IPS-20b (cell line): ENCODE measurements at regions not wholly inside any gene's neighbourhood (a gene's known extent, or its start where the extent isn't known, plus 50 kb on each side); places are given as distances from the start of the nearest gene placed in this dataset.

ENCODE experiments used
- H3K27ac ChIP-seq: one replicate; pipeline ENCODE4 v1.5.1; 2013; ENCODE audit warnings: low read length
- H3K27me3 ChIP-seq: 2 replicates; pipeline ENCODE4 v1.6.1; 2013; ENCODE audit warnings: mild to moderate bottlenecking, low read length, inconsistent platforms; ENCODE audit not compliant: insufficient read depth
- H3K36me3 ChIP-seq: 2 replicates; pipeline ENCODE4 v1.6.1; 2013; ENCODE audit warnings: low read depth, mild to moderate bottlenecking, inconsistent platforms, low read length, moderate library complexity; ENCODE audit not compliant: insufficient read depth
- H3K4me1 ChIP-seq: 2 replicates; pipeline ENCODE4 v1.6.1; 2013; ENCODE audit warnings: mild to moderate bottlenecking, control low read depth, inconsistent platforms, low read length, moderate library complexity; ENCODE audit not compliant: insufficient read depth
- H3K4me3 ChIP-seq: 2 replicates; pipeline ENCODE4 v1.5.1; 2013; ENCODE audit warnings: mild to moderate bottlenecking, low read length, inconsistent platforms
- H3K9ac ChIP-seq: 2 replicates; pipeline ENCODE4 v1.6.1; 2013; ENCODE audit warnings: low read depth, mild to moderate bottlenecking, inconsistent platforms, low read length, moderate library complexity
- H3K9me3 ChIP-seq: 2 replicates; pipeline ENCODE4 v1.6.1; 2013; ENCODE audit warnings: mild to moderate bottlenecking, low read depth, low read length, inconsistent platforms; ENCODE audit not compliant: insufficient read depth

DNA sequence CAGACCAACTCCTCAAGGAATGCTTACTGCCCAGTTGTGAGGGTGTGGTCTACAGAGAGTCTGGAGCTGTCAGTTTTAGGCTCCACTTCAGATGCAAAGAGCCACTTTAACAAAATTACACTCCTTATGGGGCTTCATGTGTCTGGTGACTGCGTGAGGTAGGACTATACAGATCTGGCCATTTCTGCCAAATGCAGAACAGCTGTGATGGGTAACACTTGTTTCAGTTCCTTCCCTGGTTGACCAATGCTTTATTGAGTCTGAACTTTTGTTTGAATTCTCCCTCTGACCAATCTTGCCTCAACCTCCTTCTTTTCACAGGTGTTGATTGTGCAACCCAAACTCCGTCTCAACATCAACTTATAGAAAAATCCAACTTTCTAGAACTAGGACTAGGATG is 181.2 kb downstream of the OMA1 start:
- Histone ChIP-seq H3K36me3 (no peaks in the 10 kb centered on the region), H3K27me3 (no peaks in the 10 kb centered on the region), H3K27ac (no peak overlapping the region), H3K4me1 (peaks cover 4% of the 10 kb centered on the region; the same call in 1 of the 2 replicates), H3K9me3 (no peaks in the 10 kb centered on the region), H3K9ac (no peak overlapping the region), H3K4me3 (no peak overlapping the region)

DNA sequence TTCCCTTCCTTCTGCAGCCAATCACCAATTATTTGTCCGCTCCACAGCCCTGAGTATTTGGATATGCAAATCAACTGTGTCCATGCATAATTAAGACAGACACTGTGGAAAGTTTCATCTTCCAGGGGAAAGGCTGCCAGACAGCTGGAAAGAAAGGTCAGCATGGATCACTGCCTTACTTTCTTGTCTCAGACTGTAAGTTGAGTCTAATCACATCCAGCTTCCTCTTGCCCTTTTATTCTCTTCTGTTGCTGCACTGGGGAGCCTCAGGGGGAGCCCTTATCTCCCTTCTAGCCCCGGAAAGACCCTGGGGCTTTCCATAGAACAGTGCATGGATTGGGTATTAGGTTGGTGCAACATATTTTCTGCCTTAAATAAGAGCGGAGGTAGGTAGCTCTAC is 182.9 kb downstream of the OMA1 start:
- Histone ChIP-seq H3K36me3 (no peaks in the 10 kb centered on the region), H3K27me3 (no peaks in the 10 kb centered on the region), H3K4me1 (peaks cover 4% of the 10 kb centered on the region; the same call in 1 of the 2 replicates), H3K9ac (no peak overlapping the region), H3K27ac (no peak overlapping the region), H3K4me3 (no peak overlapping the region), H3K9me3 (no peaks in the 10 kb centered on the region)

DNA sequence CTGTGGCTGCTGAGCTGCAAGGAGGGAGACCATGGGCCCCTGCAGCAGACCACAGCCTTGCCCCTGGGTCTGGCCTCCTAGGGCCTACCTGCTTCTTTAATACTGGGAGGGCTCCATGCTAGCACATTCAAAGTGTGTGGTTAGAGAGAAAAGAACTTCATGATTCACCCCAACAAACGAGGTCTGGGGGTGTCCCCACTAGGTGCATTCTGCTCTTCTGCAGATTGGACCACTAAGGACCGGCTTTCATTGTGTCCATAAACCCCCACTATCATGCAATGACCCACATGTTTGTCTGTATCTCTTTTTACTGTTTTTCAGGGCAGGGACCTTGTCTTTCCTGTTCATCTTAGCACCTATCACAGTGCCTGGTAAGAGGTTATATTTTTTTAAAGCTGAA is 185.4 kb downstream of the OMA1 start:
- Histone ChIP-seq H3K36me3 (no peaks in the 10 kb centered on the region), H3K27me3 (no peaks in the 10 kb centered on the region), H3K9me3 (no peaks in the 10 kb centered on the region), H3K9ac (no peak overlapping the region), H3K4me1 (peaks cover 8% of the 10 kb centered on the region; the same call in 1 of the 2 replicates), H3K4me3 (no peak overlapping the region), H3K27ac (no peak overlapping the region)

DNA sequence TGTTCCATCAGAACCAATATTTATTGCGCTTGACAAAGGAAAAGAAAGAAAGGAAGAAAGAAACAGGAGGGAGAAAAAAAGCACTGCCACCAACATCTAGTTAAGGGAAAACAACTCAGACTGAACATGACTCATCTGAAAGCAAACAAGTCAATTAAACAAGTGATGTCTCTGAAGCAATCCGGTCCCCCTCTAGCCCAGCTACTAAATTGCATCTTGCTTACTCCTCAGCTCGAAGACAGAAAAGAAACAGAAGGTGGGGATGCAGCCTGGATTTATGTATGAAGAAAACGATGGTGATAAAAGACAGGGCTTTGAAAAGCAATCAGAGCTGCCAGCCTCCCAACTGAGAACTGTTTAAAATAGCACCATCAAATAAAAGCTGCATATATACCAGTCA is 188.2 kb downstream of the OMA1 start:
- Histone ChIP-seq H3K27me3 (no peaks in the 10 kb centered on the region), H3K27ac (no peak overlapping the region), H3K9me3 (no peaks in the 10 kb centered on the region), H3K4me3 (no peak overlapping the region), H3K4me1 (peaks cover 6% of the 10 kb centered on the region; the same call in 1 of the 2 replicates), H3K36me3 (no peaks in the 10 kb centered on the region), H3K9ac (no peak overlapping the region)

DNA sequence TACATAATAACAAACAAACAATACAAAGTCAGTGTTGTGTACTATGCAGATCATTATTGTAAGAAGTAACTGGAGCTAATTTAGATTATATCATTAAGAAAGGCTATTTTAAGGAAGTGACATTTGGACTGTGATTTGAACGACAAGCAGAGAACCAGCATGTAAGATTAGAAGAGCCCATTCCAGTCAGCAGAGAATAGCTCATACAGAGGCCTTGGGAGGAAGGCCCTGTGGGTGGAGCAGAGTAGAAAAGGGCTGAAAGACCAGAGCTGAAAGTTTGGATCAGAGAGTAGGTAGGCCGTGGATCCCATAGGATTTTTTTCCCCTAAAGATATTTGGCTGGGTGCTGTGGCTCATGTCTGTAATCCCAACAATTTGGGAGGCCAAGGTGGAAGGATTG is 190.1 kb downstream of the OMA1 start:
- H3K4me3 ChIP-seq, result no peak overlapping the region
- no peaks in the 10 kb centered on the region for H3K9me3 ChIP-seq
- no peak overlapping the region for H3K9ac ChIP-seq
- H3K27me3 ChIP-seq, result no peaks in the 10 kb centered on the region
- no peak overlapping the region for H3K27ac ChIP-seq
- peaks cover 5% of the 10 kb centered on the region; the same call in 1 of the 2 replicates for H3K4me1 ChIP-seq
- no peaks in the 10 kb centered on the region for H3K36me3 ChIP-seq

DNA sequence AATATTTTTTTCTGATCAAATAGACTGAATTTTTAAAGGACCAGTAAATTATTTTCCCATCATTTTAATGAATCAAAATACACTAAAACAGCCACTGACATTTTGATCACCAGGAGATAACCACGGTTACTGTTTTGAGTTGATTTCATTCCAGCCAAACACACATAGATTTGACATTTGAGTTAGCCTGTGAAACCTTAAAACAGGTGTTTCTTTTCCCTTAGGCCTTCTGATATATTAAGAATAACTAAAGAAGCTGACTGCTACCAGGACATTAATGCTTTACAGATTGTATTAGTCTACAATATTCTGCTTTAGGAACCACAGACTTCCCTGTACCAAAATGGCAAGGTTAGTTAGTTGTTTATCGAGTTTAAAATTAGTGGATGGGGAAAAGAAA is 193.4 kb downstream of the OMA1 start:
- Histone ChIP-seq H3K9me3 (no peaks in the 10 kb centered on the region), H3K36me3 (no peaks in the 10 kb centered on the region), H3K4me3 (no peak overlapping the region), H3K9ac (no peak overlapping the region), H3K27me3 (no peaks in the 10 kb centered on the region), H3K27ac (no peak overlapping the region), H3K4me1 (peaks cover 5% of the 10 kb centered on the region; the same call in 1 of the 2 replicates)

DNA sequence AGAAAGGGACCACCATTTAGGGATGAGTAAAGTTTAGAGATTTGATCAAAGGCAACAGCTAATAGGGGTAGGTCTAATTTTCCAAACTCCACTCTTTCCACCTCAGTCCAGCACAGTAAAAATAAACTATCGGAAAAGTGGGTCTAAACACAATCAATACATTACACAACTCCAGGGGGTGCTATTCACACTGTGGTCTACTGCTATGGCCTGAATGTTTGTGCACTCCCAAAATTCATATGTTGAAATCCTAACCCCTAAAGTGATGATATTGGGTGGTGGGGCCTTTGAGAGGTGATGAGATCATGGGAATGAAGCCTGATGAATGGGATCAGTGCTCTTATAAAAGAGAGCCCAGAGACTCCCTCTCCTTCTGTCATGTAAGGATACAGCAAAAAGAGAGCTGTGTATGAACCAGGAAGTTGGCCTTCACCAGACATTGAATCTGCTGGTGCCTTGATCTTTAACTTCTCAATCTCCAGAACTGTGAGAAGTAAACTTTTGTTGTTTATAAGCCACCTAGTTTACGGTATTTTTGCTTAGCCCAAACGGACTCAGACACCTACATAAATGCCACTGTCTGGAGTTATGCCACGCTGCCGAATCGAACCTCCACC is 193.9 kb downstream of the OMA1 start:
- H3K27me3 ChIP-seq, result no peaks in the 10 kb centered on the region
- no peak overlapping the region for H3K9ac ChIP-seq
- H3K9me3 ChIP-seq, result no peaks in the 10 kb centered on the region
- no peak overlapping the region for H3K4me3 ChIP-seq
- H3K36me3 ChIP-seq, result no peaks in the 10 kb centered on the region
- no peak overlapping the region for H3K27ac ChIP-seq
- H3K4me1 ChIP-seq, result peaks cover 5% of the 10 kb centered on the region; the same call in 1 of the 2 replicates

DNA sequence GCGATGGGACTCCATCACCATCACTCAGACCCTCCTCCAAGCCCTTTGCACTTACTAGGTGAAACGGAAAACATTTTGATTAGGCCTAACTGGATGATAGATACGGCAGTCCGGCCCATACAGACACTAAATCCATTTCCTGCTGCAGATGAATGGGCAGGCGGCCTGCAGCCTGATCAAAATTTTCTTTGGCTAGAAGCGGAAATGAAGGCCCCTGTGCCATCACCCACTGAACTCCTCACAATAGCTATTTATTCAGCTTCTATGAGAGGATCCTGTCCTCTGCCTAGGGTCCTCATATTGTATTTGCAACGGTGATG is 200.5 kb downstream of the OMA1 start:
- Histone ChIP-seq H3K4me1 (peaks cover 17% of the 10 kb centered on the region), H3K36me3 (no peaks in the 10 kb centered on the region), H3K9ac (peak overlapping the region; percentile 46; the same call in 1 of the 2 replicates), H3K27ac (no peak overlapping the region), H3K9me3 (no peaks in the 10 kb centered on the region), H3K4me3 (peak overlapping the region; percentile 25; the same call in 1 of the 2 replicates), H3K27me3 (no peaks in the 10 kb centered on the region)

DNA sequence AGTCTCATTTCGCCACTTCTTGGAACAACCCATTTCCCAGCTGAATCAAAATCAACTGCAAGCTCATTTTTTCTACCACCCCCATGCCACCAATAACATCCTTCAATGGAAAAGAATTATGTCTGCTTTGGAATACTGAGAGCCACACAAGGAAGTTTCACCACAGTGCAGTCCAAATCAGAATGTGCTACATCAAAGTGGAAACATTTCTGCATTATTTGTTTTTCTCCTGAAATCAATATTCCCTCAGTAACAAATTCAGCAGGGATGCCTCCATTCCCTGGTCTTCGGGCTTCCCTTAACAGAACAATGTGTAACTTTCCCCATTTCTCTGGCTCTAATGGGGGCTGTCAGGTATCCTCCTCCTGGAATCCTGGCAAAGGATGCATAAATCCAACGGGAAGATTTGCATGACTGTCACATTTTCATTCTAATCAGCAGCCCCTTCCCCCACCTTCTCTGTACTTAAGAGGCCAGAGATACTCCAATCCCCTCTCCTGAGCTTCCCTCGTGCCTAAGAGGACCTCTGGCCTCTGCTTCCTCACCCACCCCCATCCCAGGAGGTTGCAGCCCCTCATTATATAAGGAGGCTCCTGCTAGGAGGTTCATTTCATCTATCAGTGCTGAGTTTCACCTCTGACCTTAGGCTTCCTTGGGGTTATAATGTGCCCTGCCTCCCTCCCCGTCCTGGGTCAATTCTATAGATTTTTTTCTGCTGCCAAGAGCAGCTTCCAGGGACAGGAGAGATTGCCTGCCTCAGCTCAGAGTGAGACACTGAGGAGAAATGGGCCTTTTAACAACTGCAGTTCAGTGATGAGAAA is 201.1 kb downstream of the OMA1 start:
- Histone ChIP-seq H3K9me3 (no peaks in the 10 kb centered on the region), H3K36me3 (no peaks in the 10 kb centered on the region), H3K27me3 (no peaks in the 10 kb centered on the region), H3K27ac (no peak overlapping the region), H3K9ac (peak overlapping the region; percentile 46; the same call in 1 of the 2 replicates), H3K4me3 (peak overlapping the region; percentile 25; the same call in 1 of the 2 replicates), H3K4me1 (peaks cover 17% of the 10 kb centered on the region)

DNA sequence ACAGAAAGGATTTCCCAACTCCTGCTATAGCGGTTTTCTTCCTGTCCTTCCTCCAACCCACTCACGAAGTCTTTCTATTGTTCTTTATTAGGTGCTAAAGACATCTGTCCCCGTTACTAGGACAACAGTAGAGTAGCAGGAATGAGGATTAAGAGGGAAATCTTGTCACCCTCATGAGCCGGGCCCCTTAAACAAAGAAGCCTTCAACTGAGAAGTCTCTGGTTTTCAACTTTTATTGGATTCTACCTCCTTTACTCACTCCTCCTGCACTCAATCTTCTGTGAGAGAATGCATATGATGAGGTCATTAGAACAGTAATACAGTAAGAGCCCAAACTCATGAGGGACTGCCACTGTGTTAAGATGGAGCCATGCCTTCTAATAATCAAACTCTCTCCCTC is 206.3 kb downstream of the OMA1 start:
- Histone ChIP-seq H3K27ac (no peak overlapping the region), H3K9ac (no peak overlapping the region), H3K4me1 (peaks cover 6% of the 10 kb centered on the region; the same call in 1 of the 2 replicates), H3K27me3 (no peaks in the 10 kb centered on the region), H3K9me3 (no peaks in the 10 kb centered on the region), H3K4me3 (no peak overlapping the region), H3K36me3 (no peaks in the 10 kb centered on the region)

DNA sequence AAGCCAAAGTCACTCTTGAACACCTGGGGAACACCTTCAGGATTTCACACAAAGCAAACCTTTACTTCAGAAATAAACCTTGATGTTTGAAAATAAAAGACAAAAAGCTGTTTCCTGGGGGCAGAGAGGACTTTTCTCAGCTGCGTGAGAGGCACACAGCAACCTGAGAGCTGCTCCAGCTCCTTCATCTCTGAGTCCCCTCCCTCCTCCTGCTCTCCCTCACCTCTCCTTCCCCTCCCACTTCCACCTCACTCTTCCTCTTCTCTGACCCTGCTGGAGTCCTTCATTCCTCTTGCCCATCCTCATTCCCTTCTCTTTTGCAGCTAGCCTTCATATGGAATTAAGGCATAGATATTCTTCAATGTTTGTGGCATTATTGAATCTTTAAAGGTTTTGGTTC is 208.4 kb downstream of the OMA1 start:
- no peaks in the 10 kb centered on the region for H3K36me3 ChIP-seq
- H3K4me1 ChIP-seq, result no peaks in the 10 kb centered on the region
- no peaks in the 10 kb centered on the region for H3K9me3 ChIP-seq
- H3K27me3 ChIP-seq, result no peaks in the 10 kb centered on the region
- no peak overlapping the region for H3K4me3 ChIP-seq
- H3K9ac ChIP-seq, result no peak overlapping the region
- H3K27ac ChIP-seq, result no peak overlapping the region

DNA sequence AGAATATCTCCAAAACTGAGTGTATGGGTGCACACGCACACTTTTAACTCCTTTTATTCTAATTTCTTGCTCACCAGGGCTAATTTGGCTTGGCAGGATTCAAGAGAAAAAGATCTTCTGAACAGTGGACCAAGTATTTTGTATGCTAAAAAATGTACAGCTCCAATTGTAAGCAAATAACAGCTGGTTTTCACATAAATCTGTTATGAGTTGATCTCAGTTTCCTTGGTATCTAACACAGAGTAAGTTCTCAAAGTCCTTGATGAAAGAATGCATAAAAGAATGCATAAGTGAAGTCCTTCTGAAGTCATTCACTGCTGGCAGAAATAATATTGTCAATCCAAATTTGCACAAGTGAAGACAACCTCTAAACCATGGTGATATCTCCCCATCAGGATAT is 213.0 kb downstream of the OMA1 start:
- Histone ChIP-seq H3K4me3 (no peak overlapping the region), H3K27ac (no peak overlapping the region), H3K36me3 (no peaks in the 10 kb centered on the region), H3K9ac (no peak overlapping the region), H3K4me1 (no peaks in the 10 kb centered on the region), H3K9me3 (no peaks in the 10 kb centered on the region), H3K27me3 (no peaks in the 10 kb centered on the region)
